ENCODE measurements at regions not wholly inside any gene's neighbourhood (a gene's known extent, or its start where the extent isn't known, plus 50 kb on each side); places are given as distances from the start of the nearest gene placed in this dataset.

DNA sequence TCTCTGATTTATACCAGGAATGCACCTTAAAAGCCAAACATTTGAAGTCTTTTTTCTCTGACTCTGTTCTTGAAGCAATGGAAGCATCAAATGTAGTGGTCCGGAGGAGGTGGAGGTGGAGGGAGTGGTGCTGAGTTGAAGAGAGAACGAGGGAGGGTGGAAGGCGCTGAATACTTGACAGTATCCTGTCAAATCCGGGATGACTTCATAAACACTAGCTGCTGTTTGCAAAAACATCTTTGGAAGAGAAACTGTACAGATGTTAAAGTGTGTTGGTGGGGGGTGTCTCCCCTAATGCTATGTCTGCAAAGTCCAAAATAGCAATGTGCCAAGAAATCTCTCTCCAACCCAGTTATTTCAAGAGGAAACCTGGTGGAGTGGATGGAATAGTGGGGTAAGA lies 328.5 kb upstream of the AUTS2 start:
- no peaks in the 10 kb centered on the region for H3K27me3 ChIP-seq

DNA sequence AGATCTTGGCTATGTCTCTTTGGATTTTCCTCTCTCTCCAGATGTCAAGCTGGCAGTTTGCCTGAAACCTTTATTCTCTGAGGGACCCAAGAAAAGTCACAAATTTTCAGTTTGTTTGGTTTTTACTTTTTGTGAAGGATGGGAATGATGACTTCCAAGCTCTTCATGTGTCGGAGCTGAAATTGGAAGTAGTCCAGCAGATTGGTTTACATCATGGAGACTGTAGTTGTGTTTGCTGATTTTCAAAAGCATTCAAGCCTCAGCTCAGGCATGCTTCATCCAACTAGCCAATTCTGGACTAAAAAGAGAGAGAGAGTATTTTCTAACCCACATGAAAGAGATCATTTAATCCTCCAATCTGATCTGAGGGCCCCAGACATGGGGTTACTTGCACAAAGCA lies 326.2 kb upstream of the AUTS2 start:
- intact Hi-C loops (cut with DNase I) = no loop called here
- Histone ChIP-seq H3K27me3 (no peaks in the 10 kb centered on the region), H3K36me3 (no peaks in the 10 kb centered on the region), H3K4me3 (no peak overlapping the region), H3K9me3 (no peaks in the 10 kb centered on the region), H3K4me1 (no peaks in the 10 kb centered on the region), H3K27ac (no peak overlapping the region)
- no peak for DNase-seq
- 31 to 50% methylated on average over 1 of the region's 1 CpG for WGBS, 2 donors
- no peak for TF ChIP-seq POLR2A (IDR thresholded peaks at IDR 0.05)
- TF ChIP-seq CTCF (IDR thresholded peaks at IDR 0.05) = no peak

More for the DNA sequence above, 328.5 kb upstream of the AUTS2 start:
- Histone ChIP-seq H3K4me1 (no peaks in the 10 kb centered on the region), H3K27ac (no peak overlapping the region), H3K4me3 (no peak overlapping the region), H3K9me3 (no peaks in the 10 kb centered on the region), H3K36me3 (no peaks in the 10 kb centered on the region)
- no peak for TF ChIP-seq POLR2A (IDR thresholded peaks at IDR 0.05)
- no peak for TF ChIP-seq CTCF (IDR thresholded peaks at IDR 0.05)
- intact Hi-C loops (cut with DNase I) = no loop called here
- 58 to 61% methylated on average over 4 of the region's 4 CpGs for WGBS, 2 donors
- DNase-seq = no peak

- 64 to 71% methylated on average over 3 of the region's 3 CpGs for WGBS, 2 donors
- intact Hi-C loops (cut with DNase I) = no loop called here
These were observed 322.1 kb upstream of the AUTS2 start for GRCh38 chr7:69276011-69276729.

DNA sequence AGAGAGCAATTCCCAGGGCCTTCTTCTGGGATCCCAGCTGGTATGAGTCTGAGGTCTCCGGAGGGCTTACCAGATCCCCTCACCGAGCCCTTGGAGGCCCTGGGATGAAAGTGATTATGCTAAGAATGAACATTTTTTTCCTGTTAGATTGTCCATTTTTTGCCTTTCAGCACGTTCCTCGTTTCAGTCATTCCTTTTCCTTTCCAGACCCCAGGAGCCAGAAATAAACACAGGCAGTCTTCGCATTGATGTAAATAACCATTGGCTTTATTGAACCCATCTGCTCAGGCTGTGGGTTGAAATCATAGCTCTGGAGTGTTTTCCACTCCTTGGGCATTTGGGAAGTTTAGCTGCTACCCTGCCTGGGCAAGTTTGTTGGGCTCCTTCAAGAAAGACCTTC lies 320.9 kb upstream of the AUTS2 start:
- DNase-seq = no peak
- H3K36me3 ChIP-seq = no peaks in the 10 kb centered on the region
- no peaks in the 10 kb centered on the region for H3K27me3 ChIP-seq
- H3K9me3 ChIP-seq = no peaks in the 10 kb centered on the region
- H3K4me1 ChIP-seq = no peaks in the 10 kb centered on the region
- no peak overlapping the region for H3K27ac ChIP-seq
- TF ChIP-seq CTCF (IDR thresholded peaks at IDR 0.05) = no peak
- no peak for TF ChIP-seq POLR2A (IDR thresholded peaks at IDR 0.05)
- intact Hi-C loops (cut with DNase I) = no loop called here
- 55 to 68% methylated on average over 5 of the region's 5 CpGs for WGBS, 2 donors
- no peak overlapping the region for H3K4me3 ChIP-seq

More at GRCh38 chr7:69276011-69276729, 322.1 kb upstream of the AUTS2 start:
- Histone ChIP-seq H3K9me3 (no peaks in the 10 kb centered on the region), H3K27ac (peak overlapping the region in 1 of 4 donors; percentile 1), H3K27me3 (no peaks in the 10 kb centered on the region), H3K36me3 (no peaks in the 10 kb centered on the region), H3K4me1 (no peaks in the 10 kb centered on the region), H3K4me3 (no peak overlapping the region)
- TF ChIP-seq CTCF (IDR thresholded peaks at IDR 0.05) (no peak), POLR2A (IDR thresholded peaks at IDR 0.05) (no peak)
- DNase-seq = no peak

GRCh38 chr7:69282946-69283345 lies 315.3 kb upstream of the AUTS2 start:
- WGBS, 2 donors = 27 to 30% methylated on average over 3 of the region's 3 CpGs
- H3K27ac ChIP-seq = peak overlapping the region in 1 of 4 donors; percentile 36
- intact Hi-C loops (cut with DNase I) = no loop called here

More at GRCh38 chr7:69282946-69283345, 315.3 kb upstream of the AUTS2 start:
- TF ChIP-seq CTCF (IDR thresholded peaks at IDR 0.05) (no peak), POLR2A (IDR thresholded peaks at IDR 0.05) (no peak)
- Histone ChIP-seq H3K4me3 (no peak overlapping the region), H3K9me3 (no peaks in the 10 kb centered on the region), H3K27me3 (no peaks in the 10 kb centered on the region), H3K4me1 (peaks cover 0 to 15% (median 10%) of the 10 kb centered on the region in 3 donors), H3K36me3 (no peaks in the 10 kb centered on the region)
- DNase-seq = no peak
